HAP-1 (cell line): ENCODE measurements at regions not wholly inside any gene's neighbourhood (a gene's known extent, or its start where the extent isn't known, plus 50 kb on each side); places are given as distances from the start of the nearest gene placed in this dataset.

Experiments
- DNase-seq, 2 experiments: peaks; one replicate each; pipeline ENCODE4 v3.0.0-alpha.2; 2016 to 2020; ENCODE audit warnings: low spot score in 2 of 2
- H3K27me3 ChIP-seq: fragments of 250-450 bp; sonication (Bioruptor Pico); 2 replicates; pipeline ENCODE4 v1.5.1; 2020; ENCODE audit warnings: low read depth, mild to moderate bottlenecking, moderate library complexity
- H3K36me3 ChIP-seq: fragments of 250-450 bp; sonication (Bioruptor Pico); replicated peaks from 2 replicates; pipeline ENCODE4 v1.5.1; 2020; ENCODE audit warnings: mild to moderate bottlenecking
- H3K4me1 ChIP-seq: fragments of 250-450 bp; sonication (Bioruptor Pico); 2 replicates; pipeline ENCODE4 v1.5.1; 2020; ENCODE audit warnings: mild to moderate bottlenecking
- H3K4me3 ChIP-seq: fragments of 250-450 bp; sonication (Bioruptor Pico); 2 replicates; pipeline ENCODE4 v1.5.1; 2020; ENCODE audit warnings: mild to moderate bottlenecking, moderate library complexity
- H3K9me3 ChIP-seq: fragments of 250-450 bp; sonication (Bioruptor Pico); 2 replicates; pipeline ENCODE4 v1.5.1; 2020; ENCODE audit warnings: mild to moderate bottlenecking, moderate library complexity
- in situ Hi-C: fragments of 300-500 bp; cut with MboI; formaldehyde crosslinking; loops from 3 replicates; pipeline ENCODE4 v1.14.3; 2020; ENCODE audit warnings: low sequenced_read_pairs, inconsistent platforms, mixed read lengths

- no peaks in the 10 kb centered on the region for H3K27me3 ChIP-seq
- no peaks in the 10 kb centered on the region for H3K4me1 ChIP-seq
- H3K9me3 ChIP-seq = no peaks in the 10 kb centered on the region
- H3K36me3 ChIP-seq = no peaks in the 10 kb centered on the region
- H3K4me3 ChIP-seq = no peak overlapping the region
- in situ Hi-C loops = no loop called here
- DNase-seq = no peak
Measured at GRCh38 chr4:24054910-24055309, 165.1 kb upstream of the PPARGC1A start.

DNA sequence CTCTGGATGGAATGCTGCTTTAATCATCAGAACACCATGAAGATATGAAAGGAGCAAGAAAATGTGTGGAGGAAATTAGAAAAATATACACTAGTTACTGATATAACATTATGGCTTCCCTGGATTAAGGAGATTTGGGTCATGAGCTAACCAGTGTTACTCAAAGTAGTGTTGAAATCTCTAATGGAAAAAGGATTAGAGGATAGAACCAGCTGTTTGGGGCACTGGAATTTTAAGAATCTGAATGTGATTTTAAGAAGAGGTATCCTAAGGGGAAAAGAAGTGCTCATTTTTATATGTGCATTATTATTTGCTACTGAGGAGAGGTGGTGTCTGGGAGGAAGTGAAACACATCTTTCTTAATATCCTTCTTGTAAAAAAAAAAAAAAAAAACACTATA lies 164.1 kb upstream of the PPARGC1A start:
- Histone ChIP-seq H3K4me3 (no peak overlapping the region), H3K4me1 (no peaks in the 10 kb centered on the region), H3K36me3 (no peaks in the 10 kb centered on the region), H3K9me3 (no peaks in the 10 kb centered on the region), H3K27me3 (no peaks in the 10 kb centered on the region)
- no peak for DNase-seq
- in situ Hi-C loops = no loop called here

DNA sequence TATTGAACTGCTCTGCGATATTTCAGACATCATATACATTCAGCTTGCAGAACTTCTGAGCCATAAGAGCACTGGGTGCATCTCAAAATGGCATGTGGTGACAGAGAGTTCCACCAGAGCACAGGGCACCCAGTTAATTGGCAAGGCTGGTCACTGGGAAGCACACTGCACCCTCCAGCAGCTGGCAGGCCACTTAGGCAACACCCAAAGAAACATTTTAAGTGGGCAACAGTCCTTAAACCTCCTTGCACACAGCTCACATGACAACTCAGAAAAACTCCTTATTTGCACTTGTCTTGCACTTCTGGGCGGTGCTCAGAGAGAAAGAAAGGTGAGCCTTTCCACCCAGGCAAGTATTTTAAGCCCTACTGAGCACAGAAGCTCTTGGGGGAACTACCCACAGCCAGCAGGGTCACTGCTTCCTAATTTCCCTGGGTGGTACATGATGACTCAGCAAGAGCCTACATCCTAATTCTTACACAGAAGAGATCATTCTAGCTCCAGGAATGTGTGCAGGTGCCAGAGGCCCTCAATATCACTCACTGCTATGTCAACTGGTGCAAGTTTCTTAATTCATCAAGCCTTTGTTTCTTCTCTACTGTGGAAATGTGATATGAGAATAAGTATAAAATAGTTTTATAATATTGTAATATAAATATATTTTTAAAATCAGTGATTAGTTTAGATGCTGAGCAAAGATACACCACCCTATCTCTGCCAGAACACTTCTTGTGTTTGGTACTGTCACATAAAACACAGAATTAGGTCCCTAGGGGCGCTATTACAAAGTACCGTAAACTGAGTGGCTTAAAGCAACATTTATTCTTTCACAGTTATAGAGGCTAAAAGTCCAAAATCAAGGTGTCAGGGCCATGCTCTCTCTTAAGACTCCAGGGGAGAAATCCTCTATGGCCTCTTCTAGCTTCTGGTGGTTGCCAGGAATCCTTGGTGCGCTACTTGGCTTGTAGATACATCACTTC lies 155.1 kb upstream of the PPARGC1A start:
- DNase-seq = no peak
- in situ Hi-C loops = no loop called here
- no peaks in the 10 kb centered on the region for H3K9me3 ChIP-seq
- no peaks in the 10 kb centered on the region for H3K36me3 ChIP-seq
- no peak overlapping the region for H3K4me3 ChIP-seq
- H3K4me1 ChIP-seq = no peaks in the 10 kb centered on the region
- no peaks in the 10 kb centered on the region for H3K27me3 ChIP-seq

GRCh38 chr4:24042094-24042493 lies 152.2 kb upstream of the PPARGC1A start:
- no peaks in the 10 kb centered on the region for H3K4me1 ChIP-seq
- DNase-seq = no peak
- H3K9me3 ChIP-seq = no peaks in the 10 kb centered on the region
- H3K36me3 ChIP-seq = no peaks in the 10 kb centered on the region
- in situ Hi-C loops = no loop called here
- no peaks in the 10 kb centered on the region for H3K27me3 ChIP-seq
- H3K4me3 ChIP-seq = no peak overlapping the region

GRCh38 chr4:24040811-24041210 lies 151.0 kb upstream of the PPARGC1A start:
- DNase-seq = no peak
- Histone ChIP-seq H3K4me3 (no peak overlapping the region), H3K27me3 (no peaks in the 10 kb centered on the region), H3K36me3 (no peaks in the 10 kb centered on the region), H3K4me1 (no peaks in the 10 kb centered on the region), H3K9me3 (no peaks in the 10 kb centered on the region)
- in situ Hi-C loops = no loop called here

GRCh38 chr4:24033626-24034025 lies 143.8 kb upstream of the PPARGC1A start:
- in situ Hi-C loops = no loop called here
- no peaks in the 10 kb centered on the region for H3K9me3 ChIP-seq
- no peaks in the 10 kb centered on the region for H3K4me1 ChIP-seq
- no peaks in the 10 kb centered on the region for H3K27me3 ChIP-seq
- no peak for DNase-seq
- no peak overlapping the region for H3K4me3 ChIP-seq
- no peaks in the 10 kb centered on the region for H3K36me3 ChIP-seq

- in situ Hi-C loops = no loop called here
- no peak for DNase-seq
Measured at GRCh38 chr4:24032371-24032989, 142.6 kb upstream of the PPARGC1A start.

DNA sequence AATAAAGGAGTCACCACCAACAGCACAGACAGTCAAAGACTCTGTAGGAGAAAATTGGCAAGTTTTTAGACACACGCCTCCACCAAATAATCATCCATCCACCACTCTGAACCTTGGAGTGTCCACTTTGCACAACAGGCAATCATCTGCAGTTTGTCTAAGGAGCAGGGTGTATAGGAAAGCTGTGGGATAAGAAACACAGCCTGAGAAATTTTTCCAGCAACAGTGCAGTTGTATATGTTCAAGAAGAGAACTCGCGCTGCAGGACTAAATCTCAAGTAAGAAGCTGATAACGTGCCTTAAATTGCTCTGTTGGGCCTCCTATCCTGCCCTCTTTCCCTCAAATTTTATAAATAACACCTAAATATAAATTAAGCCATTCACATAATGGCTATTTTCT lies 136.7 kb upstream of the PPARGC1A start:
- no peak overlapping the region for H3K4me3 ChIP-seq
- in situ Hi-C loops = no loop called here
- no peaks in the 10 kb centered on the region for H3K36me3 ChIP-seq
- DNase-seq = no peak
- no peaks in the 10 kb centered on the region for H3K27me3 ChIP-seq
- H3K9me3 ChIP-seq = no peaks in the 10 kb centered on the region
- no peaks in the 10 kb centered on the region for H3K4me1 ChIP-seq

More at GRCh38 chr4:24032371-24032989, 142.6 kb upstream of the PPARGC1A start:
- no peaks in the 10 kb centered on the region for H3K27me3 ChIP-seq
- H3K36me3 ChIP-seq = no peaks in the 10 kb centered on the region
- H3K4me3 ChIP-seq = no peak overlapping the region
- H3K4me1 ChIP-seq = no peaks in the 10 kb centered on the region
- no peaks in the 10 kb centered on the region for H3K9me3 ChIP-seq

DNA sequence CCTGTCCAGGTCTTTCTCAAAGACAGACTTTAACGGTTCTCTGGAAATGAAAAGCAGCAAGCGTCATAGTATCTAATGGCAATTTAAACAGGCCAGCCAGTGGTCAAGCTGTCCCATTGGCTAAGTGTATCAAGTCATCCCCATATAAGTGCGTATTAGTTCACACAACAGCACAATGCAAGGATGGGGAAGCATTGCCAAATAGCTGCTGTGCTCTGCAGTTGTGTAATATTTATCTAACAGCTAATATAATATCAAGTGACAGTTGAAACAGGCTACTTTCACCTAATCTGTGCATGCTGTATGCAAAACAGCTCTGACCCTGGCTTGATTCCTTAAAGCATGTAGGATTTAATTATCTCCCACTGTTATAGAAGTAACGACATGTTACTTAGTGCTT lies 134.8 kb upstream of the PPARGC1A start:
- Histone ChIP-seq H3K9me3 (no peaks in the 10 kb centered on the region), H3K27me3 (no peaks in the 10 kb centered on the region), H3K36me3 (no peaks in the 10 kb centered on the region), H3K4me3 (no peak overlapping the region), H3K4me1 (no peaks in the 10 kb centered on the region)
- in situ Hi-C loops = no loop called here
- DNase-seq = no peak

GRCh38 chr4:24024157-24024556 lies 134.3 kb upstream of the PPARGC1A start:
- no peak for DNase-seq
- in situ Hi-C loops = no loop called here
- H3K4me3 ChIP-seq = no peak overlapping the region

DNA sequence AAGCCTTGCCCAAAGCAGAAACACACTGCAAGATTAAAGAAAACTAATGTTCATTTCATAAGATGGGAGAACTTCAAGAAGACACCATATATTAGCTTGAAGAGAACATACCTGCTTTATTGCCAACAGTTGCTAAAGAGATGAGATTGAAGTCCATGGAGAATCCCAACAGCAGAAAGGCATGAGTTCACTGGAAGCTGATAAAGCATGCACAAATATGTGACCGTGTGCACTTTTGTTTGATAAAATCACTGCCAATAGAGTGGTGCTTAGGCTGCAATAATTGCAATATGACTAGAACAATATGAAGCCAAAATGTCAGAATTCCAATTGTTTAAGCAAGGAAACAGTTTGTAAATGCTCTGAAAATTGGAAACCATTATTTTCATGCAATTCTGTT lies 125.9 kb upstream of the PPARGC1A start:
- Histone ChIP-seq H3K4me3 (no peak overlapping the region), H3K36me3 (no peaks in the 10 kb centered on the region), H3K27me3 (no peaks in the 10 kb centered on the region), H3K4me1 (no peaks in the 10 kb centered on the region), H3K9me3 (no peaks in the 10 kb centered on the region)
- in situ Hi-C loops = no loop called here
- no peak for DNase-seq

More at GRCh38 chr4:24024157-24024556, 134.3 kb upstream of the PPARGC1A start:
- H3K4me1 ChIP-seq = no peaks in the 10 kb centered on the region
- no peaks in the 10 kb centered on the region for H3K27me3 ChIP-seq
- H3K36me3 ChIP-seq = no peaks in the 10 kb centered on the region
- H3K9me3 ChIP-seq = no peaks in the 10 kb centered on the region

GRCh38 chr4:24013668-24014422 lies 124.0 kb upstream of the PPARGC1A start:
- in situ Hi-C loops = no loop called here
- Histone ChIP-seq H3K4me3 (no peak overlapping the region), H3K9me3 (no peaks in the 10 kb centered on the region), H3K4me1 (no peaks in the 10 kb centered on the region), H3K27me3 (no peaks in the 10 kb centered on the region), H3K36me3 (no peaks in the 10 kb centered on the region)
- no peak for DNase-seq

- Histone ChIP-seq H3K4me1 (no peaks in the 10 kb centered on the region), H3K9me3 (no peaks in the 10 kb centered on the region), H3K27me3 (no peaks in the 10 kb centered on the region), H3K4me3 (no peak overlapping the region), H3K36me3 (no peaks in the 10 kb centered on the region)
- DNase-seq = no peak
- in situ Hi-C loops = no loop called here
Measured at GRCh38 chr4:24010994-24011393, 121.1 kb upstream of the PPARGC1A start.

- Histone ChIP-seq H3K4me3 (no peak overlapping the region), H3K4me1 (no peaks in the 10 kb centered on the region), H3K27me3 (no peaks in the 10 kb centered on the region), H3K9me3 (no peaks in the 10 kb centered on the region), H3K36me3 (no peaks in the 10 kb centered on the region)
- in situ Hi-C loops = no loop called here
- DNase-seq = no peak
Measured at GRCh38 chr4:24010573-24010972, 120.7 kb upstream of the PPARGC1A start.
